Fibroblast of upper back skin (primary cell): ENCODE measurements at regions not wholly inside any gene's neighbourhood (a gene's known extent, or its start where the extent isn't known, plus 50 kb on each side); places are given as distances from the start of the nearest gene placed in this dataset.
"Not testable (repeated sequence)": the region's sequence is repeated elsewhere in the genome, so short reads cannot be mapped to it uniquely, and the experiment has no call there.

Source experiments
- DNase-seq: peaks from one replicate; pipeline ENCODE4 v3.0.0-alpha.2; 2013

GRCh38 chr16:9599415-9600120 is 508.1 kb downstream of the HAPSTR1 start:
- DNase-seq = no peak

- DNase-seq = no peak
Observed at GRCh38 chr16:9602189-9602588, 510.7 kb downstream of the HAPSTR1 start.

DNA sequence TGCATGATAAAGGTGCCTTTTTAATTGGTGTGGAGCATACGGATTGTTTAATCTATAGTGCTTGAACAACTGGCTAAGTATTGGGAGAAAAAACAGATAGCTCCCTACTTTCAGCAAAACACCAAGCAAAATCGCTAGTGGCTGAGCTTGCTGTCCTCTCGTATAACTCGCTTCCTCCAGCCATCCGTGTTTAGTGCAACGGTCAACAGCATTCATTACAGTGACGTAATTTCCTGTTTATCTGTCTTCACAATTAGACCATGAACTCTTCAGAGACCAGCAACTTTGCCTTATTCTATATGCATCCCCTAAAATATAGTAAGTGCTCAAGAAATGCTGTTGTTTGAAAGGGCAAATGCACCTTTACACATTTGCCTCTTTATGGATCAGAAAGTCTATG is 511.9 kb downstream of the HAPSTR1 start:
- DNase-seq = no peak

GRCh38 chr16:9607515-9608230 is 516.2 kb downstream of the HAPSTR1 start:
- DNase-seq = no peak

- DNase-seq = no peak
Observed at GRCh38 chr16:9610727-9611126, 519.3 kb downstream of the HAPSTR1 start.

DNA sequence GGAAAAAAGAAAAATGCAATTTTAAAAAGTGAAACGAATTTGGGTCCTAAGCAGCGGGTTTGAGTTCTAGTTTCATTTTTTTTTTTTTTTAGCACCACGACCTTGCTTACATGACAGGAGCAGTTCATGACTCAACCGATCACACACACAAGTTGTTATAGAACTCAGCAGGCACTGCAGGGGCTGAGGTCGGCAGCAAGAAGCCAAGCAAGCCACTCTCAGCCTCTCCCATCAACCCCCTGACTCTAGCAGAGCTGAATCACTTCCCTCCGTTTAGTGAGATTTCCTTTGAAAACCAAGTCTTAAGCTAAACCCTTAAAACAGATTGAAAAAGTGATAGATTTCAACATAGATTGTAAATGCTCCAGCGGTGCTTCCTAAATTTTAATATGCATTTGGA is 520.8 kb downstream of the HAPSTR1 start:
- peak; percentile 3 for DNase-seq

GRCh38 chr16:9614389-9614788 is 522.9 kb downstream of the HAPSTR1 start:
- no peak for DNase-seq

- no peak for DNase-seq
Observed at GRCh38 chr16:9622268-9622667, 530.8 kb downstream of the HAPSTR1 start.

DNA sequence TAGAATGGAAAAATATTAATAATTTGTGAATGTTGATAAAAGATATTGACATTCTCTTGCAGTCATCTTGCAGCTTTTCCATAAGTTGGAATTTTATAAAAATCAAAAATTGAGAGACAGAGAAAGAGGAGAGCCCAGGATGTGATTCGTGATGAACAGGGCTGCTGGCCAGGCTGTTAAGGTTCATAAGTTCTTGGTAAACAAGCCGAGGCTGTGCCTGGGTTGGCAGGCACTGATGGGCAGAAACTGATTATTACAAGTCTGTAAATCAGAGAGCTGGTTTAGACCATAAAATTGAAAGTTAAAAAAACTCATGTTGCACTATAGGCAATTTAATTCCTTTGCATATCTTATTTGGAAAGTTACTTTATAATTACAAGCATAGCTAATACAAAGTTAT is 533.7 kb downstream of the HAPSTR1 start:
- no peak for DNase-seq

GRCh38 chr16:9627427-9627826 is 536.0 kb downstream of the HAPSTR1 start:
- DNase-seq = no peak

- no peak for DNase-seq
Observed at GRCh38 chr16:9630119-9630518, 538.7 kb downstream of the HAPSTR1 start.

- DNase-seq = no peak
Observed at GRCh38 chr16:9630985-9631384, 539.5 kb downstream of the HAPSTR1 start.

- no peak for DNase-seq
Observed at GRCh38 chr16:9633844-9634243, 542.4 kb downstream of the HAPSTR1 start.

DNA sequence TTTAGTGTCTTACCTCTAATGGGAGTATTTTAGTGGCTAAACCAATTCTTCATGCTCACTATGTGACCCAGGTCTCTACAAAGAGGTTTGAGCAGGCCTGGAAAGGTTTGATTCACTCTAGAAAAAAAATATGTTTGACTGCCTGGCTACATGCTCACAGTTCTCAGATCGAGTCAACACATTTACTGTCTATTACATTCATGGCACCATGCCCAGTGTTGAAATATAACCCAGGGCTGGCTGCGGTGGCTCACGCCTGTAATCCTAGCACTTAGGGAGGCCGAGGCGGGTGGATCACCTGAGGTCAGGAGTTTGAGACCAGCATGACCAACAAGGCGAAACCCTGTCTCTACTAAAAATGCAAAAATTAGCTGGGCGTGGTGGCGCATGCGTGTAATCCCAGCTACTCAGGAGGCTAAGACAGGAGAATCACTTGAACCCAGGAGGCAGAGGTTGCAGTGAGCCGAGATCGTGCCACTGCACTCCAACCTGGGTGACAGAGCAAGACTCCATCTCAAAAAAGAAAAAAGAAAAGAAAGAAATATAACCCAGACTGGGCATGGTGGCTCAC is 543.8 kb downstream of the HAPSTR1 start:
- DNase-seq = not testable (repeated sequence)

DNA sequence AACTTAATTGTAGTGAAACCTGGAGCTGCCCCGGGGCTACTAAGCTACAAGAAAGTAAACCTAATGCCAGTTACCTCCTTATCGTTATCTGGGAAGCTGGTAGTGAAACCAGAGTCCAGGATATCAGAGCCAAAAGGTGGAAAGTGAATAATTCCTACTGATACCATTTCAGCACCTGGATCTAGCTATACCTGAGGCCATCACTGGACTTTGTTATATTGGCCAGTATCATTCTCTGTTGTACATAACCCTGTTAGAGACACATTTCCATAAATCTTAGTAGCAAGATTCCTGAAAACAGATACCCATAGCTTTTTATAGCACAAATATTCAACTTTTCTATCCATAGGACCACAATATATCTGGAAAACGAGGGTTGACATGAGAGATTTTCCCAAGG is 538.0 kb downstream of the GRIN2A start:
- DNase-seq = no peak

- DNase-seq = no peak
Observed at GRCh38 chr16:9645911-9646310, 536.3 kb downstream of the GRIN2A start.

- peak; percentile 31 for DNase-seq
Observed at GRCh38 chr16:9647981-9648701, 534.1 kb downstream of the GRIN2A start.

GRCh38 chr16:9650284-9650683 is 531.9 kb downstream of the GRIN2A start:
- no peak for DNase-seq

DNA sequence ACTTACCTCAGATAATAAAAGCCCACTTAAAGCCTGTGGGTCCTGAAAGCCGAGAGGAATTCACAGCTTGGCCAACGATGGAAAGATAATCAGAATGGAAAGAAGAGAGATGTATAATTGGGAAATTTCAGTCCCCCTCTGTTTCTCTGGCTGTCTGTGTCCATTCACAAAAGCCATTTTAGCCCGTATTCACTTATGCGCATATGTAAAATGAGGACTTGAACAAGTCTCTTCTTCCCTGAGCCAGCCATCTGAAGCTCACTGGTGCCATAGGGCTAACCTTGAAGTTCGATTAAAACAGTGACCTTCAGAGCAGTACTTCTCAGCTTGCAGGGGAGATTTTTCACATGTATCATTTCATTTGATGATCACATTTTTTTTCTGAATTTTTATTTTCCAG is 527.2 kb downstream of the GRIN2A start:
- no peak for DNase-seq

GRCh38 chr16:9657641-9658040 is 524.6 kb downstream of the GRIN2A start:
- DNase-seq = no peak

DNA sequence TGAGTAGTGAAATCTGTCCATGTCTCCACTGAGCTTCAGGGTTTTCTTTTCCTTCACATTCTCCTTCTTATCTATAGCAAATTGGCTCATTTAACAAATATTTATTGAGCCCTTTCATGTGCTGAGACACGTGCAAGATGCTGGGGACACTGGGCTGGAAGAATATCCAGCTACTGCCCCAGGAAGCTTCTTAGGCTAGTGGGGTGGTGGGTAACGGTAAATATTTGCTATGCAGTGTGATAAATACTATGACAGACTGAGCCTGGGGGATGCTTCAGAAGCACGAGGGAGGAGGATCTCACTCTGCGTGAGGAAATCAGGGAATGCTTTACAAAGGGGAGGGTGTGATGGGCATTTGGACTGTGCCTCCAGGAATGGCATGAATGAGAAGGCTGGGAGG is 524.1 kb downstream of the GRIN2A start:
- DNase-seq = no peak

GRCh38 chr16:9658586-9658985 is 523.6 kb downstream of the GRIN2A start:
- no peak for DNase-seq

- DNase-seq = no peak
Observed at GRCh38 chr16:9660898-9661297, 521.3 kb downstream of the GRIN2A start.
